PC-3 (cell line): ENCODE measurements at regions not wholly inside any gene's neighbourhood (a gene's known extent, or its start where the extent isn't known, plus 50 kb on each side); places are given as distances from the start of the nearest gene placed in this dataset.

ENCODE experiments used
- ATAC-seq: fragments of 200-7000 bp; cut with Tn5 transposase; 2 replicates; pipeline ENCODE4 v1.9.1; 2020; ENCODE audit warnings: mild to moderate bottlenecking, moderate library complexity
- BruUV-seq: library from RNA; stranded (reverse); fragments of 400-500 nt; replicated peaks from 2 replicates; lab custom pipeline; 2021; lab: Mats Ljungman, UMichigan
- CTCF ChIA-PET: fragments of 300-600 bp; sonication (Branson Sonifier 250); formaldehyde crosslinking; loops from one replicate; lab custom pipeline; 2022; ENCODE audit warnings: antibody characterized with exemption; lab: Charles Lee
- POLR2A ChIA-PET: fragments of 300-600 bp; sonication (Branson Sonifier 250); formaldehyde crosslinking; loops from one replicate; lab custom pipeline; 2022; ENCODE audit warnings: antibody characterized with exemption; ENCODE audit not compliant: unreplicated experiment; lab: Charles Lee
- DNase-seq: peaks from one replicate; pipeline ENCODE4 v3.0.0-alpha.2; 2015
- H2AFZ ChIP-seq: fragments of 300-600 bp; sonication (generic); 2 replicates; pipeline ENCODE4 v1.6.0; 2016; ENCODE audit warnings: antibody characterized with exemption, low read length
- H3F3A ChIP-seq: fragments of 300-600 bp; sonication (generic); one replicate; pipeline ENCODE4 v1.6.0; 2017; ENCODE audit warnings: antibody characterized with exemption, low read length, control low read depth, mild to moderate bottlenecking; ENCODE audit not compliant: unreplicated experiment
- H3K27ac ChIP-seq: fragments of 300-600 bp; sonication (generic); 2 replicates; pipeline ENCODE4 v1.5.1; 2016; ENCODE audit warnings: mild to moderate bottlenecking, low read length
- H3K27me3 ChIP-seq: fragments of 300-600 bp; sonication (generic); 2 replicates; pipeline ENCODE4 v1.6.1; 2016; ENCODE audit warnings: low read length, mixed read lengths
- H3K36me3 ChIP-seq: fragments of 300-600 bp; sonication (generic); 2 replicates; pipeline ENCODE4 v1.6.1; 2016; ENCODE audit warnings: low read depth, mixed run types, low read length, mixed read lengths
- H3K4me1 ChIP-seq: fragments of 300-600 bp; sonication (generic); 2 replicates; pipeline ENCODE4 v1.5.1; 2016; ENCODE audit warnings: low read length; ENCODE audit not compliant: insufficient read depth
- H3K4me2 ChIP-seq: fragments of 300-600 bp; sonication (generic); 2 replicates; pipeline ENCODE4 v1.6.0; 2016; ENCODE audit warnings: low read length
- H3K4me3 ChIP-seq: fragments of 300-600 bp; sonication (generic); 2 replicates; pipeline ENCODE4 v1.5.1; 2016; ENCODE audit warnings: mild to moderate bottlenecking, low read length, mixed read lengths
- H3K79me2 ChIP-seq: fragments of 300-600 bp; sonication (generic); 2 replicates; pipeline ENCODE4 v1.6.1; 2017; ENCODE audit warnings: low read length, mixed read lengths
- H3K9ac ChIP-seq: fragments of 300-600 bp; sonication (generic); 2 replicates; pipeline ENCODE4 v1.6.0; 2016; ENCODE audit warnings: mild to moderate bottlenecking, low read length
- H3K9me2 ChIP-seq: fragments of 300-600 bp; sonication (generic); replicated peaks from 2 replicates; pipeline ENCODE4 v1.6.1; 2016; ENCODE audit warnings: mixed run types, low read length, mixed read lengths
- H3K9me3 ChIP-seq: fragments of 300-600 bp; sonication (generic); 2 replicates; pipeline ENCODE4 v1.6.1; 2016; ENCODE audit warnings: low read length, mixed read lengths
- H4K20me1 ChIP-seq: fragments of 300-600 bp; sonication (generic); 2 replicates; pipeline ENCODE4 v1.6.1; 2016; ENCODE audit warnings: low read length, mixed read lengths
- EZH2 ChIP-seq: fragments of 300-600 bp; sonication (generic); IDR thresholded peaks from one replicate; pipeline ENCODE4 v1.6.1; 2017; ENCODE audit warnings: antibody characterized with exemption, mild to moderate bottlenecking, low read length; ENCODE audit not compliant: unreplicated experiment
- EZH2phosphoT487 ChIP-seq: fragments of 300-600 bp; sonication (generic); IDR thresholded peaks from 2 replicates; pipeline ENCODE4 v1.6.1; 2018; ENCODE audit warnings: mild to moderate bottlenecking, antibody characterized with exemption, low read length, borderline replicate concordance
- intact Hi-C: fragments of 100-400 bp; cut with micrococcal nuclease; formaldehyde crosslinking; loops from 2 replicates; pipeline ENCODE4 v1.9.0; 2023
- TF ChIP-seq, protein P1 (sequence below): fragments of 300-600 bp; sonication (generic); conservative IDR thresholded peaks from 2 replicates; pipeline ENCODE4 v1.5.1; 2017; ENCODE audit warnings: antibody characterized with exemption, low read depth, mild to moderate bottlenecking, low read length

GRCh38 chr10:36766940-36767339 lies 358.5 kb upstream of the ANKRD30A start:
- 0 out of 2 replicates have a peak overlapping the region, but pooled peaks have one; percentile 3 for H2AFZ ChIP-seq
- ChIA-PET POLR2A (no interaction called here), CTCF (no interaction called here)
- H3K9ac ChIP-seq: no peak overlapping the region
- DNase-seq (no peak), ATAC-seq (no peak)
- no peaks in the 10 kb centered on the region for H3K27me3 ChIP-seq
- H3K4me3 ChIP-seq: no peak overlapping the region
- H3K4me1 ChIP-seq: peaks cover 27% of the 10 kb centered on the region
- H3K9me3 ChIP-seq: no peaks in the 10 kb centered on the region
- H4K20me1 ChIP-seq: no peaks in the 10 kb centered on the region
- no peak overlapping the region for H3K27ac ChIP-seq
- TF ChIP-seq EZH2 (no peak), EZH2phosphoT487 (no peak)
- TF ChIP-seq, protein P1, sequence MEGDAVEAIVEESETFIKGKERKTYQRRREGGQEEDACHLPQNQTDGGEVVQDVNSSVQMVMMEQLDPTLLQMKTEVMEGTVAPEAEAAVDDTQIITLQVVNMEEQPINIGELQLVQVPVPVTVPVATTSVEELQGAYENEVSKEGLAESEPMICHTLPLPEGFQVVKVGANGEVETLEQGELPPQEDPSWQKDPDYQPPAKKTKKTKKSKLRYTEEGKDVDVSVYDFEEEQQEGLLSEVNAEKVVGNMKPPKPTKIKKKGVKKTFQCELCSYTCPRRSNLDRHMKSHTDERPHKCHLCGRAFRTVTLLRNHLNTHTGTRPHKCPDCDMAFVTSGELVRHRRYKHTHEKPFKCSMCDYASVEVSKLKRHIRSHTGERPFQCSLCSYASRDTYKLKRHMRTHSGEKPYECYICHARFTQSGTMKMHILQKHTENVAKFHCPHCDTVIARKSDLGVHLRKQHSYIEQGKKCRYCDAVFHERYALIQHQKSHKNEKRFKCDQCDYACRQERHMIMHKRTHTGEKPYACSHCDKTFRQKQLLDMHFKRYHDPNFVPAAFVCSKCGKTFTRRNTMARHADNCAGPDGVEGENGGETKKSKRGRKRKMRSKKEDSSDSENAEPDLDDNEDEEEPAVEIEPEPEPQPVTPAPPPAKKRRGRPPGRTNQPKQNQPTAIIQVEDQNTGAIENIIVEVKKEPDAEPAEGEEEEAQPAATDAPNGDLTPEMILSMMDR: no peak
- no TSS peak for BruUV-seq
- no peak overlapping the region for H3K4me2 ChIP-seq
- H3K36me3 ChIP-seq: no peaks in the 10 kb centered on the region
- H3K9me2 ChIP-seq: no peaks in the 10 kb centered on the region
- intact Hi-C loops: no loop called here
- H3F3A ChIP-seq: no peaks in the 10 kb centered on the region
- H3K79me2 ChIP-seq: no peaks in the 10 kb centered on the region

DNA sequence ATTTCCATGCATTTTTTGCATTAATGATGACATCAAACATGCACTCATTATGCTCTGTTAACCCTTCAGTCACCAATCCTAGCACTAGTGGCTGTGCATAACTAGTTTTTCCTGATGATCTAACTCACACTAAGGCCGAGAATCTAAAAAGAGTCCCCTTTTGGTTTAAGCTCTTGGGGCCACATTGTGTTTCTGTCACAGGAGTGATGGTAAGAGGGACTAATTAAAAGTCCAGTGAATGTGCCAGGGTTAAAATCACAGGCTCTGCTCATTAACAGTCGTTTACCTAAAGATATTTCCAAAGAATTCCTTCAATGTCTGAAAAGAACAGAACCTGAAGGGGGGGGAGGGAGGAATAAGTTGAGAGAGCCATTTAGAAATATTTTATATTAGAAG lies 359.0 kb upstream of the ANKRD30A start:
- no peaks in the 10 kb centered on the region for H3K9me2 ChIP-seq
- TF ChIP-seq, protein P1: no peak
- TF ChIP-seq EZH2phosphoT487 (no peak), EZH2 (no peak)
- ChIA-PET CTCF (interaction anchor here (0.7 kb wide), 1 partner anchor 745 kb away, joined by 4 read pairs; no protein-coding TSS in a partner anchor), POLR2A (no interaction called here)
- H3F3A ChIP-seq: no peaks in the 10 kb centered on the region
- BruUV-seq: no TSS peak
- no peak overlapping the region for H3K9ac ChIP-seq
- no peaks in the 10 kb centered on the region for H3K79me2 ChIP-seq
- H3K4me3 ChIP-seq: no peak overlapping the region
- no peak overlapping the region for H2AFZ ChIP-seq
- no peaks in the 10 kb centered on the region for H3K36me3 ChIP-seq
- intact Hi-C loops: no loop called here
- no peaks in the 10 kb centered on the region for H4K20me1 ChIP-seq
- no peak for ATAC-seq
- H3K4me2 ChIP-seq: no peak overlapping the region
- H3K27me3 ChIP-seq: no peaks in the 10 kb centered on the region
- H3K4me1 ChIP-seq: peaks cover 27% of the 10 kb centered on the region
- peak overlapping the region; percentile 19; the same call in 1 of the 2 replicates for H3K27ac ChIP-seq
- no peaks in the 10 kb centered on the region for H3K9me3 ChIP-seq
- no peak for DNase-seq

DNA sequence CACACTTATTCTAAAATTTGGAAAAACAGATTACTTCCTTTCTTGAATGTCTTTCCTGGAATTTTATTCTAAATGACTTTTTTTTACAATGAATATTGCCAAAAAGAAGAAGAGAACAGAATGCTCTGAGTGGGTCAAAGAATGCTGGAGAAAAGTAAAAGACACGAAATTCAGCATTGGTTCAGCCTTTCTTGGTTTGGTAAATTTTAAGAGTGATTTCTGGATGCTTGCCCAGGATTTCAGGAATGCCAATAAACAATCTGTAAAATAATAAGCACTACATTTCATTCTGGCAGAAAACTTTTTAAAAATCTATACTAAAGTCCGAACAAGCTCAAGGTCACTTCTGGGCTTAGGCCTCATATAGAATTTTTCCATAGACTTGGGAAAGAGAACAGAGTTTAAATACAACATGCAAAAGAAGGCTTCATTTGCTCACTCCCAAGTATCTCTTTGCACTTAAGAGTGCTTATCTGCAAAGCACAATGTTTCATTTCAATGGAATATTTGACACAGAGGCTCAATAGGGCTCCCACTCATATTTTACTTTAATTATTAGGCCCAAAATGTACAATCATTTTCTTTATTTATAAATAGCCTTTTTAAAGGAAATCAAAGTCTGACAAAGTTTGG lies 359.5 kb upstream of the ANKRD30A start:
- no peaks in the 10 kb centered on the region for H3K9me3 ChIP-seq
- no peak overlapping the region for H3K9ac ChIP-seq
- peaks cover 27% of the 10 kb centered on the region for H3K4me1 ChIP-seq
- ATAC-seq: peak; percentile 73
- no peaks in the 10 kb centered on the region for H4K20me1 ChIP-seq
- POLR2A ChIA-PET: no interaction called here
- H3K4me3 ChIP-seq: no peak overlapping the region
- H3K79me2 ChIP-seq: no peaks in the 10 kb centered on the region
- CTCF ChIA-PET: interaction anchor here (0.7 kb wide), 1 partner anchor 744 kb away, joined by 4 read pairs; no protein-coding TSS in a partner anchor
- peak; percentile 95 for DNase-seq
- 0 out of 2 replicates have a peak overlapping the region, but pooled peaks have one; percentile 0 for H2AFZ ChIP-seq
- intact Hi-C loops: no loop called here
- no peaks in the 10 kb centered on the region for H3K27me3 ChIP-seq
- TF ChIP-seq, protein P1: no peak
- TF ChIP-seq EZH2phosphoT487: no peak
- TF ChIP-seq EZH2: no peak
- no peaks in the 10 kb centered on the region for H3K9me2 ChIP-seq
- H3K4me2 ChIP-seq: peak overlapping the region; percentile 1
- H3K36me3 ChIP-seq: no peaks in the 10 kb centered on the region
- H3K27ac ChIP-seq: peak overlapping the region; percentile 19
- no TSS peak for BruUV-seq
- no peaks in the 10 kb centered on the region for H3F3A ChIP-seq
